AG09309 (cell line): ENCODE measurements at regions not wholly inside any gene's neighbourhood (a gene's known extent, or its start where the extent isn't known, plus 50 kb on each side); places are given as distances from the start of the nearest gene placed in this dataset.
"Not testable (repeated sequence)": the region's sequence is repeated elsewhere in the genome, so short reads cannot be mapped to it uniquely, and the experiment has no call there.

Experiments used
- DNase-seq: peaks from one replicate; pipeline ENCODE4 v3.0.0-alpha.2; 2010; ENCODE audit warnings: low read depth
- H3K4me3 ChIP-seq: 2 replicates; pipeline ENCODE4 v1.5.1; 2011; ENCODE audit warnings: mild to moderate bottlenecking, low read depth, low read length, moderate library complexity; ENCODE audit not compliant: control insufficient read depth
- TF ChIP-seq, protein P1 (sequence below): IDR thresholded peaks from 2 replicates; pipeline ENCODE4 v1.5.1; 2011; ENCODE audit warnings: mild to moderate bottlenecking, low read depth, low read length, inconsistent platforms; ENCODE audit not compliant: insufficient read depth, control insufficient read depth; ENCODE audit errors: missing control alignments

GRCh38 chr10:117492504-117492903, 50.0 kb upstream of the EMX2 start:
- no peak for DNase-seq
- TF ChIP-seq, protein P1, sequence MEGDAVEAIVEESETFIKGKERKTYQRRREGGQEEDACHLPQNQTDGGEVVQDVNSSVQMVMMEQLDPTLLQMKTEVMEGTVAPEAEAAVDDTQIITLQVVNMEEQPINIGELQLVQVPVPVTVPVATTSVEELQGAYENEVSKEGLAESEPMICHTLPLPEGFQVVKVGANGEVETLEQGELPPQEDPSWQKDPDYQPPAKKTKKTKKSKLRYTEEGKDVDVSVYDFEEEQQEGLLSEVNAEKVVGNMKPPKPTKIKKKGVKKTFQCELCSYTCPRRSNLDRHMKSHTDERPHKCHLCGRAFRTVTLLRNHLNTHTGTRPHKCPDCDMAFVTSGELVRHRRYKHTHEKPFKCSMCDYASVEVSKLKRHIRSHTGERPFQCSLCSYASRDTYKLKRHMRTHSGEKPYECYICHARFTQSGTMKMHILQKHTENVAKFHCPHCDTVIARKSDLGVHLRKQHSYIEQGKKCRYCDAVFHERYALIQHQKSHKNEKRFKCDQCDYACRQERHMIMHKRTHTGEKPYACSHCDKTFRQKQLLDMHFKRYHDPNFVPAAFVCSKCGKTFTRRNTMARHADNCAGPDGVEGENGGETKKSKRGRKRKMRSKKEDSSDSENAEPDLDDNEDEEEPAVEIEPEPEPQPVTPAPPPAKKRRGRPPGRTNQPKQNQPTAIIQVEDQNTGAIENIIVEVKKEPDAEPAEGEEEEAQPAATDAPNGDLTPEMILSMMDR, result no peak
- no peak overlapping the region for H3K4me3 ChIP-seq

GRCh38 chr10:117488004-117488403, 54.5 kb upstream of the EMX2 start:
- H3K4me3 ChIP-seq, result no peak overlapping the region
- DNase-seq, result no peak

GRCh38 chr10:117486606-117487005, 55.9 kb upstream of the EMX2 start:
- TF ChIP-seq, protein P1, result no peak
- no peak for DNase-seq
- H3K4me3 ChIP-seq, result no peak overlapping the region

More at GRCh38 chr10:117488004-117488403, 54.5 kb upstream of the EMX2 start:
- TF ChIP-seq, protein P1, result no peak

DNA sequence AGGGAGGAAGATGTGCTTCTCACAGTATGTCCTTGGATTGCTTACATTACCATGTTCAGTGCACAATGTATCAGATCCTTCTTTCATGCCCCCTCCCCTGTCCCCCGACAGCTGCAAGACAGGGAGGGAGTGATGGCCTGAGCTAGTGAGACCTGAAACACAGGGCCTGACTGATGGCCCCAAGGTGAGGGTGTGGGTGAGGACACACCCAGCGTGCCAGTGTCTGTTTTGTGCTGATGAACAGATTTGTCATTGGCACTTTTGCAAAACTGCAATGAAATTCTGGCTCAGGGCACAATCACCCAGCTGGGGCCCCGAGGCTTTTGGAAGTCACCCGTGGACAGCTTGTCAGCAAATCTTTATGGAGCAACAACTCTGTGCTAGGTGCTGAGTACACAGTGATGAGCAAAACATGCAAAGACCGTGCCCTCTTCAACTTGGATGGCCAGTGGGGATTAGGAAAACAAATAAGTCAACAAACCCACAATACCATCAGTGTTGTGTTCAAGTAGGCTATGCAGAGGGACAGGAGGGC, 59.4 kb upstream of the EMX2 start:
- TF ChIP-seq, protein P1, result no peak
- no peak overlapping the region for H3K4me3 ChIP-seq
- no peak for DNase-seq

DNA sequence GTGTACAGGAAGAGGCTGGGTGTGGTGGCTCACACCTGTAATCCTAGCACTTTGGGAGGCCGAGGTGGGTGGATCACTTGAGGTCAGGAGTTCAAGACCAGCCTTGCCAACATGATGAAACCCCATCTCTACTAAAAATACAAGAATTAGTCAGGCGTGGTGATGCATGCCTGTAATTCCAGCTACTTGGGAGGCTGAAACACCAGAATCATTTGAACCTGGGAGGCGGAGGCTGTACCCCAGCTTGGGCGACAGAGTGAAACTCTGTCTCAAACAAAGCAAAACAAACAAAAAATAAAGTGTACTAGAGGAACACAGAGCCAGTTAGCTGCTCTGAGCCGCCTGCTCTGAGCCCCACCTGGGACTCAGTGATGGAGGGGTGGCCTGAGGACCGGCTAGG, 61.5 kb upstream of the EMX2 start:
- not testable (repeated sequence) for DNase-seq

DNA sequence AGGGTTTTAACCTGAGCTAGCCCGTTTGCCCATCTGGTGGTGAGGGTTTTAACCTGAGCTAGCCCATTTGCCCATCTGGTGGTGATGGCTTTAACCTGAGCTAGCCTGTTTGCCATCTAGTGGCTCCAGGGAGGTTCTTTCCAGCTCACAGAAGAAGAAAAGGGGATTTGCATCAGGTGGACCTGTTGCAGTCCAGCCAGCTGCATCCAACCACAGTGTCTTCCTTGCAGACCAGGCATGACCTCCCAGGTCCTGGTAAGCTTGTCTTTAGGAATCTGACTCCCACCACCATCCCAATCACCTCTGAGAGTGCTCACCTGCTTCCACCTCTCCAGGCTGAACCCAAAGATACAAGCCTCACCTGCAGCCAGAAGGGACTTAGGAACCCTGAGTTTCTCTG, 62.4 kb upstream of the EMX2 start:
- TF ChIP-seq, protein P1, result no peak
- no peak for DNase-seq
- H3K4me3 ChIP-seq, result no peak overlapping the region

More for the DNA sequence above, 61.5 kb upstream of the EMX2 start:
- H3K4me3 ChIP-seq, result not testable (repeated sequence)

DNA sequence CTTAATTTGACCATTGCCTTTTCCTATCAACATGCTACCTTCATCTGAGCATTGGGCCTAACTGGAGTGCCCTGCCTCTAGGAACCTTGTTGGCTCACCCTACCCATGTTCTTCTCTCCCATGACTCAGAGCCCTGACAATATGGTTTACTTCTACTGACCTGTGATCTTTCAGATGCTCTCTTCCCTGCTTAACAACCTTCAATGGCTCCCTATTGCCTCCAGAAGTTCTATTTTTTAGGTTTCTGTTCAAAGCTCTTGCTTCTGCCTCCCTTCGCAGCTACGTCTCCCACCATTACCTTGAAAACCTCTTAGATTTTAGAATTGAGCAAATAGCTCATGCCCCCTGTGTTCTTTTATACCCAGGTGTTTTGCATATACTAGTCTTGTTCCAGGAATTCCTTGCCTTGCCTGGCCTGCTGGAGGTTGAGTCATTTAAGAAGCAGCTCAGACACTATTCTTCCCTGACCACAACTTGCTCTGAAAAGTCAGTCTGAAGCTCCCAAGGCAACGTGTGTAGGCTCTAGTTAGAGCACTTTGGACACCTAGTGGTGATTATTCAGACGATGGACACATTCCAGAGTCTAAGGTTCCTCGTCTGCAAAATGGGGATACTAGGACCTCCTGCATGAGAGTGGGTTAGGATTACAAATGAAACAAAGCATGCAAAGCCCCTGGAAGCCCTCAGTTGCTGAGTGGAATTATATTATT, 64.4 kb upstream of the EMX2 start:
- TF ChIP-seq, protein P1, result peak; percentile 34
- H3K4me3 ChIP-seq, result no peak overlapping the region
- peak; percentile 78 for DNase-seq
